ENCODE measurements at regions not wholly inside any gene's neighbourhood (a gene's known extent, or its start where the extent isn't known, plus 50 kb on each side); places are given as distances from the start of the nearest gene placed in this dataset.

GRCh38 chr5:173475780-173476179 lies 140.7 kb downstream of the BOD1 start:
- no peak for TF ChIP-seq EZH2 (IDR thresholded peaks at IDR 0.05; ENCODE audit: low read depth, low read length, severe bottlenecking)
- TF ChIP-seq POLR2AphosphoS5 (IDR thresholded peaks at IDR 0.05; ENCODE audit: low read depth, low read length): no peak
- no peak for TF ChIP-seq CTCF (IDR thresholded peaks at IDR 0.05; ENCODE audit: control extremely low read depth in 1 of 3, insufficient read depth in 1 of 3, low read depth in 1 of 3, low read length in 3 of 3)
- TF ChIP-seq MAX (IDR thresholded peaks at IDR 0.05): no peak

All from H1 (cell line).